Inflammatory macrophage treated with lipopolysaccharide for 1 hour (primary cell): ENCODE measurements at regions not wholly inside any gene's neighbourhood (a gene's known extent, or its start where the extent isn't known, plus 50 kb on each side); places are given as distances from the start of the nearest gene placed in this dataset.
"Not testable (repeated sequence)": the region's sequence is repeated elsewhere in the genome, so short reads cannot be mapped to it uniquely, and the experiment has no call there.

Experiments used
- DNase-seq, 2 donors: peaks; one replicate each; pipeline ENCODE4 v3.0.0-alpha.2; 2020 to 2022

DNA sequence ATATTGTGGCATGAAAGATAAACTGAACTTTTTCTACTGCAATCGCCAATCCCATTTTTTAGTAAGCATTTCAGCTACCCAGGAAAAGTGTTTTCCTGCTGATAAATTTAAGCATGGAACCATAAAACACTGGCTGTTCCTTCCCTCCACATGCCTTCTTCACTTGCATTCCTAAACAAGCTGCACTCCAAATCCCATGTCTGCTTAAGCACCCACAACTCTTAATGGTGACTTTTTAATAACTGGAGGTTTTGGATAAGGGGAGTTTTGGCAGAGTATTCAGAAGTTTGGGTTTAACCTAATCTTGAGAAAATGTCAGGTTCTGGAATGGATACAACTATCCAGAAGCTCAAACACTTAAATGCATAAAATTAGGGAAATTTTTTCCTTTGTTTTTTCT, 345.6 kb upstream of the CA10 start:
- no peak for DNase-seq

DNA sequence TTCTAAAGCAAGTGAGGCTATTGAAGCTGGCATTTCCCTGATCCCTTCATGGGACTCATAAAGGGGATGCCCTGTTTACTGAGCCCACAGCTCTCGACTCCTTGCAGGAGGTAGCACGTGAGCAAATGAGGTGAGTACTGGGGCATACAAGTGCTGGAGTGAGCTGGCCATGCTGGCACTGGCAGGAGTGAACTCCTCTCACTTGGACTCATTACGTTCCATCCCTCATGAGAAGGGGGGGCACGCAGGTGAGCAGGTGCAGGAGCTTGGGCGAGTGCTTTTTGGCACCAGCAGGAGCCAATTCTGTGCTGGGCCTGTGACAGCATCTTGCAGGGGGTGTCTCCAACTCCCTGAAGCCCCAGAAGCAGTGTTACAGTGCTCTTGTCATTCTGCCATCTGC, 337.1 kb upstream of the CA10 start:
- no peak for DNase-seq

DNA sequence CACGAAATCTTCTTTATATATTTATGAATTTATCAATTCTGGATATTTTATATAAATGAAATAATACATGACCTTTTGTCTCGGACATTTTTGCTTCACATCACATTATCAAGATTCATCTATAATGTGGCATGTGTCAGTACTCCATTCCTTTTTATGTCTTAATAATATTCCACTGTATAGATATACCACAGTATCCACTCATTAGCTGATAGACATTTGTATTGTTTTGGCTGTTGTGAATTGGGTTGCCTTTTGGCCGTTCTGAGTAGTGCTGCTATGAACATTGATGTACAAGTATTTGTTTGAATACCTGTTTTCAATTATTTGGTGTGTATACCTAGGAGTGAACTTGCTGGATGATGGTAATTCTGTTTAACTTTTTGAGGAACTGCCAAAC, 323.8 kb upstream of the CA10 start:
- no peak for DNase-seq

DNA sequence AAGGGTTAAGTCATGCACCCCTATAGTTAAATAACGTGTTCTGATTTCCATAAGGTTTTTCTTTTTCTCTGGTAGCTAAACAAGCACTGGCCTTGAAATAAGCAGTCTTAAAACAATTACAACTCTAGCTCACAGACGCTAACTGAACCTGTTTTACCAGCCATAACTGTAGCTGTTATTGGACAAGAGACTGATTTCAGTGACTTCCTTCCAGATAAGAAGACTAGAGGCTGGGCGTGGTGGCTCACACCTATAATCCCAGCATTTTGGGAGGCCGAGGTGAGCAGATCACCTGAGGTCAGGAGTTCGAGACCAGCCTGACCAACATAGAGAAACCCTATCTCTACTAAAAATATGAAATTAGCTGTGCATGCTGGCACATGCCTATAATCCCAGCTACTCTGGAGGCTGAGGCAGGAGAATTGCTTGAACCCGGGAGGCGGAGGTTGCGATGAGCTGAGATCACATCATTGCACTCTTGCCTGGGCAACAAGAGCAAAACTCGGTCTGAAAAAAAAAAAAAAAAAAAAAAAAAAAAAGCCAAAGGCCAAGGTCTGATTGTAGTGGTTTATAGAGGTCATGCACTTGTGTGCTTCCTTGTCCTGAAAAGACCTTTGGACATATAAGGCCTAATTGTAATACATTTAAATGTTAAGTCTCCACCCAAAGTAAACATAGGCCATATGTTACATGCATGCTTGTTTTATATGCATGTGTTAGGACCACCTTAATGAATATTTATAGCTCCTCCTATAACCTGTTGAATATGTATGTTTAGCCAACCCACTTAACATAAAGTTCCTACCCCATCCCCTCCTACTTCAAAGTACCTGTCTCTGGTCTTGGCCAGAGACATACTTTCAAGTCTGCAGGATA, 319.5 kb upstream of the CA10 start:
- no peak for DNase-seq

DNA sequence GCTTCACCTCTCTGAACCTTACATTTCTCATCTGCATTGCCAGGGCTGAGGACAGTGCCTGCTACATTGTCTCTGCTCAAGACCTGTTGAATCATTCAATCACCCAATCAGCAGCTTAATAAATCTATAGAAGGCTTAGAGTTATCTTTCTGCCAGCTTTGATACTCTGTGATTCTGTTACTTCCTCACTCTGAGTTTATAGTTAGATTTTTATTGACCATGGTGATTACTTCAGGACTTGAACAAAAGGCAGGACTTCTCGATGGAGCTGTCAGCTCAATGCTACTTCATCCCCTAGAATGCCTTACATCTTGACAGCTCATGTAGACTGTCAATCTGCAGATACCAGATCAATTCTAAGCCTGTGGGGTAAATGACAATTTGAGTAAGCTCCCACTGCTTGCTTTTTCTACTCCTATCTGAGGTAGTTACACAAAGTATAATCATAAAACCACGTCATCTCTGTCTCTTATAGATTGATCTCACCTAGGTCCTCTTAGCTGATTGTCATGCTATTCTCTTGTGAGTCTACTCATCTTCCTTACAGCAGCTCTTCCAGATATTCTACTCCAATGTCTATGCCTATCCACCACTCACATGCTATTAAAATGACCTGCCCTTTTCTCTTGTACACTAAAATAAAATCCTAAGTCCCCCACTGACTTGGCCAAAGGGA, 318.3 kb upstream of the CA10 start:
- DNase-seq: no peak

DNA sequence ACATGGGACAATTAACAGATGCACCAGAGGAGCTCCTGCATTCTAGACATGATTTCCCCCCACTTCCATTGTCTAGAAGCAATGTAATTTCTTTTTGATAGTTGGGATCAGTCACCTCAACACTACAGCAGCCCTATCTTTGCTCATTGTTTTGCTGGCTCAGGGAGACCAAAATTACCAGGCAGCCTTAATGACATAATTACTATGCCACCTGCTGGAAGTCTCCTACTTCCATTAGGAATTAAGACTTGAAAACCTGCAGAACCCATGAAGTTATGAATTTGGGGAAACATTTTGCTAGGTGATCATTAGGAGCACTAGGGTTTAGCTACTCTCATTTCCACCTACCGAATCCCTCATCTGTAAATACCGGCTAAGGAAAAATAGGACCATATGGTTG, 312.0 kb upstream of the CA10 start:
- no peak for DNase-seq

- DNase-seq: no peak
These were observed 306.9 kb upstream of the CA10 start for GRCh38 chr17:52465407-52465806.

GRCh38 chr17:52451294-52451861, 292.9 kb upstream of the CA10 start:
- no peak for DNase-seq

GRCh38 chr17:52442350-52442749, 283.8 kb upstream of the CA10 start:
- no peak for DNase-seq

DNA sequence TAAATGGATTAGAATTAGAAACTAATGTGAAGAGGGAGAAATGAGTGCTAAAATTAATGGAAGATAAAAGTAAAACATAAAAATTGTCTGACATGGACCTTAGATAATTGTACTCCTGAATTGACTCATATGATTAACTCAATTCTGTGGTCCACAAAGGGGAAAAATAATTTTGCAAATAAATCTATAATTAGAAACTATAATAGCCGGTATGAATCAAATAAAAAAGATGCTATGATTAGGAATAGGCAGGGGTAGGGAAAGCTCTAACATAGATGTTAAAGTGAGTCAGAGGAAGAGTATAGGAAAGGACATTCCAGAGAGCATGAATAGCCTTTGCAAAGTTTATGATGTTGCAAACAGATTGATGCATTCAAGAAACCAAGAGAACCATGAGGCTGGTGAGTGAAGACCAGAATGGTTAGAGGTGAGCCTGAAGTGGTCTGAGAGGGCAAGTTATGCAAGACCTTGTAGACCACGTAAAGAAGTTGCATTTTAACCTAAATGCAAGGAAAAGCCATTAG, 262.1 kb upstream of the CA10 start:
- no peak for DNase-seq

DNA sequence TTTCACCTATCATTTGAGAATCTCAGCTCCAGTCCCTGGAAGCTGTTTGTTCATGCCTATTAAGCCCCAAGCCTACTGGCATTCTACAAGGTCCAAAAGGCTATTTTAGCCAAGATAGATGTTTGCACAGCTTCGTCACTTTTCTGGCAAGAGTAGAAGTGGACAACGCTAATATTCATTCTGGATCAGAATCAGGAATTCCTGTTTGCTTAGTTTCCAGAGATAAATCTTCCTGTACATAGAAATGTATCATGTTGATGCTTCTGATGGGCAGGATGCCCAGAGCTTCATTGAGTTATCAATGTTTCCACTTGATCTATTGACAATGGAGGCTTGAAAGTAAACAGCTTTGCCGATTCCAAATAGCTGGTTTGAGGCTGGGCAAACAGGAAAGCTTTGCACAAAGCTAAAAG, 260.7 kb upstream of the CA10 start:
- DNase-seq: no peak

GRCh38 chr17:52410781-52411180, 252.3 kb upstream of the CA10 start:
- DNase-seq: no peak

- not testable (repeated sequence) for DNase-seq
These were observed 250.7 kb upstream of the CA10 start for GRCh38 chr17:52409222-52409621.

DNA sequence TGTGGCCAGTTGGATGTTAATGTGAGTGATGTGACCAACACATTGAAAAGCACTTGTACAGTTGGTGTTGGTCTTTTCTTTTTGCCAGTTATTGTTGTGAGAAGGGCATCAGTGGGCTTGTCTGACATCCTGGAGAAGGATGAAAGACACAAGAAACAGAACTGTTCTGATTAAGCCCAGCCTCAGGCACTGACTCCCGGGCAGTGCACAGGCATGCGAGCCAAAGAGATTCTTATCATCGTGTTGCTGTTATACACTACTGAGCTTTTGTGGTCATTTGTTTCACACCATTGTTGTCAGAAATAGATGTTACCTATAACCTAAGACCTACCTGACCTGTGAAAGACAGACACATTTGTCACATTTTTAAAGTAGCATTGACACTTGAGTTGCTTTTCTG, 236.8 kb upstream of the CA10 start:
- DNase-seq: no peak

- no peak for DNase-seq
These were observed 231.9 kb upstream of the CA10 start for GRCh38 chr17:52390422-52390821.

GRCh38 chr17:52389632-52390031, 231.1 kb upstream of the CA10 start:
- no peak for DNase-seq

GRCh38 chr17:52388941-52389340, 230.4 kb upstream of the CA10 start:
- DNase-seq: no peak

DNA sequence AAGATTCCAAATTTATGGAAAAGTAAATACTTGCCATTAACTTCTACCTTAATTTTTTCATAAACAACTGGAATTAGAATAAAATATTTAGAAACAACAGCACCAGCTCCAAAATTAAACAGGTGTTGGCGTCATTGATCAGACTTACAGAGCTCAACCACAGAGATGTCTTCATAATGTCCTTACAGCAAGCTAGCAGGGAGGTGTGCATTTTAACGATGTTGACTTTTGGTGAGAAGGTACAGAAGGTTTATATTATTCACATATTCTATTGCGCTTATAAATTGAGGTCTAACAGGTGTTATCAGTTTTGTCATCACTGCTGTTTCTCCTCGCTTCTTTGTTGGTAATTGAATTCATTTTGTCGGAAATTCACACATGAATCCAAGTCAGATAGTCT, 226.2 kb upstream of the CA10 start:
- no peak for DNase-seq

GRCh38 chr17:52383493-52384100, 225.1 kb upstream of the CA10 start:
- DNase-seq: peak; percentile 10 to 45

DNA sequence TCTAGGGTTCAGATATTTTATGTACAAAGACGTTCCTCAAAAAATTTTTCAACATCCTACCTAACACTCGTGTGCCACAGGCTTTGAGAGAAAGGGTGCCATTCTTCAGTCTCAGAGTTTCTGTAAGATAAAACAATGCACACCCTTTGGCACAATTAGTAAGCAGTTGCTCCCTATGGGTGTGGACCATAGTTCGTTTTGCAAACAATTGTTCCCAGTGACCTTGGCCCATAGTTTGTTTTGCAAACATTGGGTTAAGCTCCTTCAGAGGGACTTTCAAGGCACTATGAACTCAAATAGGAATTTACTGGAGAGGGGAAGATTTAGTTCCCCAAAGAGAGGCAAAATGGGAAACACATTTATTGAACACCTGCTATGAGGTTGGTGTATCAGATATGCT, 220.3 kb upstream of the CA10 start:
- no peak for DNase-seq

- DNase-seq: no peak
These were observed 217.6 kb upstream of the CA10 start for GRCh38 chr17:52376137-52376536.

- no peak for DNase-seq
These were observed 210.4 kb upstream of the CA10 start for GRCh38 chr17:52368886-52369285.

DNA sequence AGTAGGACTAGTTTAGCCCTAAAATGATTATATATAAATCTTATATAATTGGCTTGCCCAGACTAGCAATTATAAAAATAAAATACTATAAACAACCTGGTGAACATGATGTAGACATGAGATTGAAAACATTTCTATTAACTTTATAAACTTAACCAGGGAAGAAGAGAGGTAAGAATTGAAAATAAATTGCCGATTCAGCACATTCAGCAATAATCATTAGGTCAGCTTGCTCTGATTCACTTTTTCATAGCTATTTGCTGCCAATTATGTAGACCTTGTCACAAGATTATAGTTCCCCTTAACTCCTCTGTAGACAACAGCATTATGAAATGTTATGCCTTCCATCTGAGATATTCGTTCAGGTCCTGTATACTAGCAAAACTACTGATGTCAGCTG, 199.3 kb upstream of the CA10 start:
- DNase-seq: no peak

- no peak for DNase-seq
These were observed 178.3 kb upstream of the CA10 start for GRCh38 chr17:52336796-52337195.
